G401.6 (cell line): ENCODE measurements at regions not wholly inside any gene's neighbourhood (a gene's known extent, or its start where the extent isn't known, plus 50 kb on each side); places are given as distances from the start of the nearest gene placed in this dataset.
"Not testable (repeated sequence)": the region's sequence is repeated elsewhere in the genome, so short reads cannot be mapped to it uniquely, and the experiment has no call there.

Source experiments
- FAIRE-seq: peaks from 2 replicates; lab custom pipeline; 2012; peaks lifted over from hg19 to GRCh38; lab: Jason Lieb, UNC

GRCh38 chr2:41170589-41170988 lies 718.7 kb upstream of the SLC8A1 start:
- FAIRE-seq, result no peak

- FAIRE-seq, result no peak
Observed at GRCh38 chr2:41180387-41180786, 728.5 kb upstream of the SLC8A1 start.

- no peak for FAIRE-seq
Observed at GRCh38 chr2:41182961-41183360, 731.1 kb upstream of the SLC8A1 start.

- FAIRE-seq, result no peak
Observed at GRCh38 chr2:41187376-41188122, 735.7 kb upstream of the SLC8A1 start.

GRCh38 chr2:41194230-41194629 lies 742.3 kb upstream of the SLC8A1 start:
- FAIRE-seq, result no peak

- no peak for FAIRE-seq
Observed at GRCh38 chr2:41197781-41198180, 745.9 kb upstream of the SLC8A1 start.

- FAIRE-seq, result no peak
Observed at GRCh38 chr2:41199334-41199733, 747.4 kb upstream of the SLC8A1 start.

- no peak for FAIRE-seq
Observed at GRCh38 chr2:41204315-41204714, 752.4 kb upstream of the SLC8A1 start.

- no peak for FAIRE-seq
Observed at GRCh38 chr2:41206004-41206403, 754.1 kb upstream of the SLC8A1 start.

- no peak for FAIRE-seq
Observed at GRCh38 chr2:41207578-41207977, 755.7 kb upstream of the SLC8A1 start.

GRCh38 chr2:41210030-41210429 lies 758.1 kb upstream of the SLC8A1 start:
- FAIRE-seq, result not testable (repeated sequence)

GRCh38 chr2:41216978-41217377 lies 765.1 kb upstream of the SLC8A1 start:
- no peak for FAIRE-seq

- no peak for FAIRE-seq
Observed at GRCh38 chr2:41222593-41222992, 770.7 kb upstream of the SLC8A1 start.

- no peak for FAIRE-seq
Observed at GRCh38 chr2:41234093-41234492, 782.2 kb upstream of the SLC8A1 start.

- FAIRE-seq, result no peak
Observed at GRCh38 chr2:41241325-41242000, 789.6 kb upstream of the SLC8A1 start.

- no peak for FAIRE-seq
Observed at GRCh38 chr2:41242001-41242331, 790.1 kb upstream of the SLC8A1 start.

GRCh38 chr2:41267929-41268659 lies 779.7 kb upstream of the PKDCC start:
- FAIRE-seq, result no peak

GRCh38 chr2:41283079-41283775 lies 764.6 kb upstream of the PKDCC start:
- no peak for FAIRE-seq

GRCh38 chr2:41293491-41293890 lies 754.3 kb upstream of the PKDCC start:
- FAIRE-seq, result no peak

- FAIRE-seq, result no peak
Observed at GRCh38 chr2:41294331-41294730, 753.5 kb upstream of the PKDCC start.

- no peak for FAIRE-seq
Observed at GRCh38 chr2:41313082-41313481, 734.7 kb upstream of the PKDCC start.

GRCh38 chr2:41314511-41315070 lies 733.2 kb upstream of the PKDCC start:
- FAIRE-seq, result no peak
